Non-pigmented ciliary epithelial cell (primary cell): ENCODE measurements at regions not wholly inside any gene's neighbourhood (a gene's known extent, or its start where the extent isn't known, plus 50 kb on each side); places are given as distances from the start of the nearest gene placed in this dataset.
"Not testable (repeated sequence)": the region's sequence is repeated elsewhere in the genome, so short reads cannot be mapped to it uniquely, and the experiment has no call there.

ENCODE experiments used
- DNase-seq: peaks from one replicate; pipeline ENCODE4 v3.0.0-alpha.2; 2010; ENCODE audit warnings: low read depth

DNA sequence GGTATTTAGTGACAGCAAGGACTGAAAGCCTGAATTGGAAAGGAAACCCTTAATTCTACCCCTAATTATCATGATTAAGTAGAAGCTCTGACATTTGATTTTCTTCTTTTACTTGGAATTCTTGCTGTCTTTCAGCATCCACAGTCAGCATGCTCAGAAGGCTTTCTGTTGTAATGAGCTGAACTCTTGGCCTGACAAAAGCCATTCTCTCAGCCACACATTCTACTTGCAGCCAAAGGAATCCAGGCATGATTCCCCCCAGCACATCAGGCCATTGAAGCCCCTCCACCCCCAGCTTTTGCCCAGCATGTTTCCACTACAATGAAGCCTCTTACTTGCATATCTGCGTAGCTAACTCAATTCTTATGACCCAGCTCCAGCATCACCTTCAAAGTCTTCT lies 94.3 kb upstream of the FRMD4A start:
- no peak for DNase-seq

DNA sequence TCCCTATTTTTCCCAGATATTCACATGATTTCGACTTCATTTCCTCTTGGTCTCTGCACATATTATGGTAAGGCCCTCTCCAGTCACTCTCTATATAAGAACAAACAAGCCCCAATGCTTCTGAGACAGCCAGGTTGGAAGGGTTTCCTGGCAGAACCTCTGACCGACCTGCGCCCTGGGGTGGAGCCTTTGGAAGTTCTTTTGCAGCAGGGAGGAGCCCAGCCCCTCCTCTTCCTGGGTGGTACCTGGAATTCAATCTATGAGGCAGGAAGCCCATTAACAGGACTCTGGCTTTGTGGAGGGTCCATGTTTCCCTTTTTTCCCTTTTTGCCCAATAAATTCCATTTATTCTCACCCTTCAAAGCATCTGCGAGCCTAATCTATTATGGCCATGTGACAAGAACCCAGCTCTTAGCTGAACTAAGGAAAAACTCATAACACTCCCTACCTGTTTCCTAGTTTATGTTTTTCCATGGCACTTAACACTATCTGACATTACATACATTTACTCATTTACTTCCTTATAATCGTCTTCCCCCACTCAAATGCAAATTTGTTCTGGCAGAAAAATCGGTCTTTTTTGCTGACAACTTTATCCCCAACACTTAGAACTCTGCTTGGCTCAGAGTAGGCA lies 92.5 kb upstream of the FRMD4A start:
- no peak for DNase-seq

DNA sequence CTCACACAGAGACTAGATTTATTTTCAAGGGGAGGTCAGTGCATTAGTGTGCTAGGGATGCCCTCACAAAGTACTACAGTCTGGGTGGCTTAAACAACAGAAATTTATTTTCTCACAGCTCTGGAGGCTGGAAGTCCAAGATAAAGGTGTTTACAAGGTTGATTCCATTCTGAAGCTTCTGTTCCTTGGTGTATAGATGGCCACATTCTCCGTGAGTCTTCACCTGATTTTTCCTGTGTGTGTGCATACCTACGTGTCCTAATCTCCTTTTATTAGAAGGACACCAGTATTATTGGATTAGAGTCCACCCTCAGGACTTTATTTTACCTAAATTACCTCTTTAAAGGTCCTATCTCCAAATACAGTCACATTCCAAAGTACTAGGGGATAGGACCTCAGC lies 91.7 kb upstream of the FRMD4A start:
- no peak for DNase-seq

DNA sequence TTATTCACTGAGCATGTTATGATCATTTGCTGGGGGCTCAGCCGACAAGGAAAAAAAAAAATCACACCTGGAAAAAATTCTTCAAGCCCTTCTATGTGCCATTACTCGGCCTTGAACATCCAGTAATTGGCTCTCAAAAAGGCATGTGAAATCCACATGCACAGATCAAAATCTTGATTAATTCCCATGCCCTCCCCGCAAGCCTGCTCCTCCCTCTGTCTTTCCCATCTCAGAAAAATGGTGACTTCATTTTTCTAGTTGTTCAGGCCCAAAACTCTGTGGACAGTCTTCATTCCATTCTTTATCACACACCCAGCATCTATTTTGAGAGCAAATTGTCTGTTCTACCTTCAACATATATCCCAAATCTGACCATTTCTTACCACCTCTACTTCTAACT lies 91.2 kb upstream of the FRMD4A start:
- DNase-seq: no peak

DNA sequence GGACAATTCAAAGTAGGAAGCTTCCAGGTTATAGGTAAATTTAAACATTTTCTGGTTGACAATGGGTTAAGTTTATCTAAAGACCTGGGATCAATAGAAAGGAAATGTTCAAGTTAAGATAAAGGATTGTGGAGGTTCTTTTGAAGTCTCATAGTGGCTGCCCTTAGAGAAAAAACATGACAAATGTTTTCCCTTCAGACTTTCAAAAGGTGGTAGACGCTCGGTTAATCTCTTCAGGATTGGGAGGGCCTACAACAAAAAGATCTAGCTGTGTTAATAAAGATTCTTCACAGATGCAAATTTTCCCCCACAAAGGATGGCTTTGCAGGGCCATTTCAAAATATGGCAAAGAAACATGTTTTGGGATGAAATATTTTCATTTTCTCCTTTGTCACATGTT lies 86.6 kb upstream of the FRMD4A start:
- DNase-seq: not testable (repeated sequence)

DNA sequence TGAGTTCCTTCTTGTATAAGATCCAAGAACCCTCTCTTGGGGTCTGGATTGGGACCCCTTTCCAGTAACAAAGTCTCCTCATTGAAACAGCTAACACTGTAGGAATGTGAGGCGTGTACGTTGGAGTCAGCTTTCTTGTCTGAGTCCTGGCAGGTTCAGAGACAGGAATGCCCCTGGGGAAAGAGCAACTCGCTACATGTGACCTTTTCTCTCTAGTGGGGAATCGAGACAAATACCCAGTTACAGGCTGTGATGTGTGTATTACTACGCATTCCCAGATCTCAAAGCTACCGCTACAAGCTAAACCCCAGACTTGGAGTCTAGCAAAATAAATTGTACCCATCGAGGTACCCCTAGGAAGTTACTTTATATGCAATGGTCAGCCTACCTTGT lies 85.6 kb upstream of the FRMD4A start:
- DNase-seq: no peak

DNA sequence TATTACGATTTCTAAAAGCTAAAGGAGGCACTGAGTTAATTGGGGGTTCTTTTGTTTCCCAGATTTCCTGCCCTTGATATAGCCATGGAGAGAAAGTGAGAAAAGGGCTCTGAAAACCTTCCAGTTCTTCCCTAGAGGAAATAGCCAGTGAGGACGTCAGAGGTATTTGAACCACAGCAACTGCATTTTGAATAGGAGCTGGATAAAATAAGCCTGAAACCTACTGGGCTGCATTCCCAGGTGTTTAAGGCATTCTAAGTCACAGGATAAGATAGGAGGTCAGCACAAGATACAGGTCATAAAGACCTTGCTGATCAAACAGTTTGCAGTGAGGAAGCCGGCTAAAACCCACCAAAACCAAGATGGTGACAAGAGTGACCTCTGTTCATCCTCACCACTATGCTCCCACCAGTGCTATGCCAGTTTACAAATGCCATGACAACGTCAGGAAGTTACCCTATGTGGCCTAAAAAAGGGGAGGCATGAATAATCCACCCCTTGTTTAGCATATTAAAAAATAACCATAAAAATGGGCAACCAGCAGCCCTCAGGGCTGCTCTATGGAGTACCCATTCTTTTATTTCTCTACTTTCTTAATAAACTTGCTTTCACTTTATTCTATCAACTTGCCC lies 85.1 kb upstream of the FRMD4A start:
- DNase-seq: no peak

DNA sequence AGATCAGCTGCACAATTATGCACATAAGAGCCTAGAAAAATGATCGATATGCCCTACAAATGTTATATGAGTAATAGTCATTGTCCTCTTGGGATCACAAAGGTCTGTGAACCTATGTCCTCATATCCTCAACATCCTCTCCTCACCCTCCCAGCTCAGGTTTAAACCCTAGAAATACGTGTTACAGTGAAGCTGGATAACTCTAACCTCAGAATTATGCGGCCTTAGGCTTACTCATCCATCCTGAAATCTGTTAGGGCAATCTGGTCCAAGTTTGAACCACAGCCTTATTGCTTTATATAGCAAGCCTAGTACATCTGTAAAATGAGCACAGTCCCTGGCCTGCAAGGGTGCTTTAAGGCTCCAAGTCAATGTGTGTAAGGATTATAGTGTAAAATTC lies 84.2 kb upstream of the FRMD4A start:
- DNase-seq: no peak

DNA sequence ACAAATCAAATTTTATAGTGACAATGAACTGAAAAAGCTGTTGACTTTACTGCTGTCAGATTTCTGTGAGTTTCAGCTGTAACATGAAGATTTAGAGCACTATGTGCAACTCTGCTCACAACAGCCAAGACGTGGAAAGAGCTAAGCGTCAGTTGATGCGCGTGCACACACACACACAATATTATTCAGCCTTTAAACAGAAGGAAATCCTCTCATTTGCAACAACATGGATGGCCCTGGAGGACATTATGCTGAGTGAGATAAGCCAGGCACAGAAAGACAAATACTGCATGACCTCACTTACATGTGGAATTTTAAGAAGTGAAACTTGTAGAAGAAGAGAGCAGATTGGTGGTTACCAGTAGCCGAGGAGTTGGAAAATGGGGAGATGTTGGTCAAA lies 82.8 kb upstream of the FRMD4A start:
- no peak for DNase-seq

DNA sequence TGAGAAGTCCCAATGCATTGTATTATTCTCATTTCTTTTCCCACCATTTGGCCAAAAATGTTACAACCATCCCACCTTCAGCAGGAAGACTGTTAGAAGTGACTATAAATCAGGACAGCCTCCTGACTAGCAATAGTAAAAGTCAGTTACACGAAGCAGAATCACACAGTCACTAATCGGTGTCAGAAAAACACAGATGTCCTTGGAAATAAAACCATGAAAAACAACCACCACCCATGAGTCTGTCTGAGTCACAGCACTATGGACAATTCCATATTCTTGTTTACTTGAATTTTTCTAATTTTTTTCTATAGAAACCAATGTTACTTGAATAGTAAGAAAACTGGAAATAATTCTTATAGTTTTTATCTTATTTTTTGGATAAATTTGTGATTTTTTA lies 81.9 kb upstream of the FRMD4A start:
- no peak for DNase-seq

DNA sequence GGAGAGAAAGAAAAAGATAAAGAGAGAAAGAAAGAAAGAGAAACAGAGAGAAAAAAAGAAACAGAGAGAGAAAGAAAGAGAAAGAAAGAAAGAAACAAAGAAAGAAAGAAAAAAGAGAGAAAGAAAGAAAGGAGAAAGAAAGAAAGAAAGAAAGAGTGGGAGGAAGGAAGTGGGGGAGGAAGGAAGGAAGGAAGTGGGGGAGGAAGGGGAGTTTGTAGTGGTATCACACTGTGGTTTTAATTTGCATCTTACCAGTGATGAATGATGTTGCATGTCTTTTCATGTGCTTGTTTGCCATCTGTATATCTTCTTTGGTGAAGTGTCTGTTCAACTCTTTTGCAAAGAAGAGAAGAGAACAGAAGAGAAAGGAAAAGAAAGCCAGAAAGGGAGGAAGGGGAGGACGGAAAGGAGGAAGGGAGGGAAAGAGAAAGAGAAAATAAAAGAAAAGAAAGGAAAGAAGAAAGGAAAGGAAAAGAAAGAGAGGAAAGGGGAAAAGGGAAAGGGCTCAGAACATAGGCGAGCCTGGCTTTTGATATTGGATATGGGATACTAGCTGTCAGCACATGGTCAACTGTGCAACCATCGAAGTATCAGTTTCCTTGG lies 79.2 kb upstream of the FRMD4A start:
- DNase-seq: no peak

DNA sequence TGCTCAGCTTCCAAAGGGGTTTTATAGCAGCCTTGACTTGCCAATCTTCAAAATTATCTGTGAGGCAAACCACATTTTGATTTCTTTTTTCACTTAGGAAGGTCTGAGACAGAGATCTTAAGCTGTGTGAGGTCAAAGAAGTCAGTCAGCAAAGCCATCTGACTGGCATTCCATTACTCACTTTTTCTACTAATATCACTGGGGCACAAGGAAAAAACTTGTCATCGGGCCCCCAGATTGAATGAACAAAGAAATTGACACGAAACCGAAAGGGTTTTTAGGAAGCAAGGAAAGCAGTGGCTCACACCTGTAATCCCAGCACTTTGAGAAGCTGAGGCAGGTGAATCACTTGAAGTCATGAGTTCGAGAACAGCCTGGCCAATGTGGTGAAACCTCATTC lies 78.5 kb upstream of the FRMD4A start:
- DNase-seq: no peak

DNA sequence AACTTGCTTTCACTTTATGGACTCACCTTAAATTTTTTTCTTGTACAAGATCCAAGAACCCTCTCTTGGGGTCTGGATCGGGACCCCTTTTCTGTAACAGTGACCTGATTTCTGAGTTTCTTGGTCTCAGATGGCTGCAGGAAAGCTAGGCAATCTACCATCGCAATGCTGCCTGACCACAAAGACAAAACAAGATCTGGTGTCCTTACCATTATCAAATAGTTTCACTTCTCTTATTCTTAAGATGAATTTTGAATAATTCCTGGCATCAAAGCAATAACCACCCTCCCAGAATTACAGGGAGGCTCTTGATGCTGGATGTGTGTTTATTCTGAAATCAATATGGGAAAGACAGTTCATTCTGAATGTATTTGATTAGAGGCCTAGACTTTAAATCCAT lies 77.4 kb upstream of the FRMD4A start:
- DNase-seq: no peak

DNA sequence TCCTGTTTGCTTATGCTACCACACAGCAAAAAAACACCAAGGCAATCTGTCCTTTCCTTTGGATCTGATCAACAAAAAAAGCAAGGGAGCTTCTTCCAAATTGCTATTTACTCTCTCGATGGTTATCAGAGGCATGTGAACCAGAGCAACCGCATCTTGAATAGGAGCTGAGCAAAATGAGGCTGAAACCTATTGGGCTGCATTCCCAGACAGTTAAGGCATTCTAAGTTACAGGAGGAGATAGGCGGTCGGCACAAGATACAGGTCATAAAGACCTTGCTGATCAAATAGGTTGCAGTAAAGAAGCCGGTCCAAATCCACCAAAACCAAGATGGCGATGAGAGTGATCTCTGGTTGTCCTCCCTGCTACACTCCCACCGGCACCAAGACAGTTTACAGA lies 76.8 kb upstream of the FRMD4A start:
- DNase-seq: no peak

DNA sequence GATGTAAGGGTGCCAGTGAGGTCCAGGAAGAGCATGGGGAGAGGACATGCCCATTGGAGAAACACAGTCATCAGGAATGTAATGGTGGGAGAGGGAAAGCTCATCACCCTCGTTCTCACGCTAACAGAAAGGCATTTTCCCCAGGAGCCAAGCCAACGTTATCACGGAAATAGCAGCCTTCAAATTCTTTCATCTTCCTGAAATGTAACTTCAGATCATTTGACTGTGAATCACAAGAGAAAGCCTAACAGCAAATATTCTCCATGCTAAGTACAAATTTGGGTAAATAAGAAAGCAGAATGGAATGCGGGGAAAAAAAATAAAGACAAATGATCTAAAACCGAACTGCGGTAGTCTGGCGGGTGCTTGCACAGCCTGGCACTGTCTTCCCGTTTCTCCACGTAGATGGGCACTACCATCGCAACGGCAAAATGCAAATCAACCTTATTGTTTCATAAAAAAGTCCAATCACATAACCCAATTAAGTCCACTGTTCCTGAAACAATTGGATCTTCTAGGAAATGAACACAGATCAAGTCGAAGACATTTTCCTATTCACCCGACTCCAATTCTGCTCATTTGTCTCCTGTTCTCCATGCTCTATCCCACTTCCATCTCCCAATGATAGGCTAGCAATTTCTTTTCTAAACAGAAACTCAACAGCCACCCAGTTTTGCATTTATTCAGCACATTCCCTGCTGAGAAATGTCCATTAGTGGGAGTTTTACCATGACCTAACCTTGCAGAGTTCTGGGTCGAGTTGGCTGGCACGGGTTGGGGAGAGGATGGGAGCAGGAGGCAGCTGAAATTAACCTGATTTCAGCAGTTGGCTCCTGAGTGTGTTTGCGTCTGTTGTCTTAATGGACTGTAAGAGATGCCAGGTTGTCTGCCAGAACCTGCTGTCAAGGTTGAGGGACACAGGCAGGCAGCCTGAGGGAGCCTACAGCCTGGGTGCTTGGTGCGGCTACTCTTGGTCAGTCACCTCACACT lies 74.6 kb upstream of the FRMD4A start:
- DNase-seq: peak; percentile 87

DNA sequence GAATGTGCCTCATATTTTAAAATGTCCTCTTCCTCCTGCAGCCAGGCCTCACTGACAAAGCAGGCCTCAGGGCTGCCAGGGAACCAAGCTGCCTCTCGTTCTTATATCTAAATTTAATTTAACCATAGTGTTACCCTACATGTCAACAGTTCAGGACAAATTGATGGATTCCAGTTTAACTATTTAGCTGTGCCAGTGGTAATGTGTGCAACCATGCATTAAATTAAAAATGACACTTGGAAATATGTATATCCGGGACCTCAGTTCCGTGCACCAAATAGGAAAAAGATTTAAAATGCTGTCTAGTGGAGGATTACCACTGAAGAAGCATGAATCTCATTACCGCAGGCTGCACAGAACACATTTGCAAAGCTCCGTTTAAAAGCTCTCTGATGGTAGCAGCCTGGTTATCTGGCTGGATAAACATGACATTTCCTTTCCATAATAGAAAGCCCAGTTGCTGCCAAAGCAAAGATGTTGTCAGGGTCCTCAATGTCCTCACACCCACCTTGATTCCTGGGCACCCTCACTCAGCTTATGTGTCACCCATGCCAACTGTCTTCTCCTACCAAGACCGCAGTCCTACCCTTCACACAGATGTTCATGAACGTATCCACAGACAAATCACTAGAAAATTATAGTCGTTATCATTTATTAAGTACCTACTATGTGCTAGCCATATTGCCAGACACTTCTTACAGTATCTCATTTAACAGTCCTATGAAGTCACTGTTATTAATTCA lies 73.3 kb upstream of the FRMD4A start:
- DNase-seq: no peak

DNA sequence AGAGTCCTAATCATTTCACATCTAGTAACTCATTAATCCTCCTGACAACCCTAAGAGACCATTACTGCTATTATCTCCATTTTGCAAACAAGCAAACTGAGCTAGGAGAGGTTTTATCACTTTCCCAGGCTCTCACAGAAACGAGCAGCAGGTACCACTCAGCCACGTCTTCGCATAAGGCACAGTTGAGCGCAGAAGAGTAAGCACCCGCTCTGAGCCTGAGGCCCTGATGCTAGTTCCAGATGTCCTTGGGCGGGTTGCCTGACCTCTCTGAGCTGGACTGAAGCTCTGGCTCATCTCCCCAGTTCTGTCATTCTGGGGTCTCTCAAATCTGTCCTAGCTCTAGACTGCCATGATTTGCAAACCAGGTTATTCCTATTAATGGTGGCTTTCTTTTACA lies 72.6 kb upstream of the FRMD4A start:
- DNase-seq: no peak

DNA sequence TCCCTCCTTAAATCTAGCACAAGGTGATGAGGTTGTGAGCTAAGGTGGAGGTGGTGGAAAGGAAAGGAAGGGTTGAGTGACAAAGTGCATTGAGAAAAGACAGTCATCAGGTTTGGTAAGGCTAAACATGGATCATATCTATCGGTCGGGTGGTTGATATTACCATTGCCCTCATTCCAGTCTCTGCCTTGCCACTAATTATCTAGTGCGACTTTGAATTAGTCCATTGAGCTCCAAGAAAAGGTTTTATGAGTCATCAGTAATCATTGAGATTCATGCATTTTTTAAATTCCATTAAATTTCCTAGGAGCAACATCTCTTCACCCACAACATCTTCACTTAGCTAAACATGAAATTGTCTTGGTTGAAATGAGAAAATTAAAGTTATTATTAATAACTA lies 68.9 kb upstream of the FRMD4A start:
- no peak for DNase-seq

DNA sequence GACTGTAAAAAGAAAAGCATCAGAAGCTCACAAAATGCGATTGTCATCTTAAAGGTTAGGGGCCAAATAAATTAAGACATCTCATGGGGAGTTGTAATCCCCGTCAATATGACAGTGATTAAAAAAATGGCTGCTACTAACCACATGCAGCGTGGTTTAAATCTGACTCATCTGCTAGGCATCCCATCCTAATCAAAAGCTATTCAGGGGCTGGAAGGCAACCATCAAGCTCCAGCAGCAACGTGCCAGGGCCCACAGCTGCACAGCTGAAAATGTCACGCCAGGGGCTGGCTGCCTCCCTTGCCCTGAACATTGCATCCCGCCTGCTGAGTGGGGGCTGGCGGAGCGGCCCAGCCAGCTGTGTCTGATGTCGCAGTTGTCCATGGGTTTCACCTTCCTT lies 66.3 kb upstream of the FRMD4A start:
- DNase-seq: peak; percentile 93

DNA sequence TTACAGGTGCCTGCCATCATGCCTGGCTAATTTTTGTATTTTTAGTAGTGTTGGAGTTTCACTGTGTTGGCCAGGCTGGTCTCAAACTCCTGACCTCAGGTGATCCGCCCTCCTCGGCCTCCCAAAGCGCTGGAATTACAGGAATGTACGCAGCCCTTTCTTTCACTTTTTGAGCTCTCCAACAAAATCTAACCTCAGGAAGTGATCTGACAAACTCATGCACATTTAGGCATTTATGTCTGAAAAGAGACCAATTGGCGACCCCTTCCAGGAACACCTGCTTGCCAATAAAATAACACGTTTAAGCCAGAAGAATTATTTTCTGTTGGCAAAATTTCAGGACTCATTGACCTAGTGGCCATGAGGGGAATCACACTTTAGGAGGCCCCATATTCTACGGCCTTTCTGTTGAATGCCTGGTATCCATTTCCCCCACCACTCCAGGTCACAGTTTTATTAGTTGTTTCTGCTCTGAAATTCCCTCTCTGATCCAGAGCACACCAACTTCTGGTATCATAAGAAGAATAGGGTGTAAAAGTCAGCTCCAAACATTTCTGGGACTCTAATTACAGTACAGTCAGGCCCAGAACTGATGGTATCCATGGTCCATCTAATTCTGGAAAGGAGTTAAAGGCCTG lies 65.8 kb upstream of the FRMD4A start:
- DNase-seq: no peak

DNA sequence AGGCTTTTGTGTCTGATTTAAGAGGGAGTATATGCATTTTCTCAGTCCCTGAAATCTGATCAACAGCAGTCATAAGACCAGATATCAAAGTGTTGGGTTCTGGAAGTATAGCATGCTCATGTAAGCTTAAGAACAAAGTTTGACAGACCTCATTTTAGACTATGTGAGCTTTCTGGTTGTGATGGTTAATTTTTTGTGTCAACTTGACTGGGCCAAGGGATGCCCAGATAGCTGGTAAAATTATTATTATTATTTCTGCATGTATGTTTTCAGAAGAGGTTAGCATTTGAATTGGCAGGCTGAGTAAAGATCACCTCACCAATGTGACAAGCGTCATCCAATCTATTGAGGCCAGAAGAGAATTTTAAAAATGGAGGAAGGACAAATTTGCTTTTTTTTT lies 63.5 kb upstream of the FRMD4A start:
- no peak for DNase-seq

DNA sequence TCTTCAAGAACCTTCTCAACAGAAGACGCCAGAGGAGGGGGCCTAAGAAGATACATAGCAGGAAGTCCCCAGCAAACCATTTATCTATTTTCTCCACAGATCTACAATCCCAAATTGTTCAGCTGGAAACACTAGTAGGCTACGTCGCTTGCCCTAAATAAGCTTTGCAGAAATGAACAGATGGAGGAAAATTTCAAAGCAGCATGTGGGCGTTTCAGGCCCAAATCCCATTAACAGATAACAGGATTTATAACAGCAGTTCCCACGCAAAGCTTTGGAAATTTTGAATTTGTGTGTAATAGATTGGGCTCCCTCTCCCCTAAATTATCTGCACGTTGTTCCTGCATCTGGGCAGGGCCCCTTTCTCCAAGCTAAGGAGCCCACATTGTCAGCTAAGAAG lies 60.6 kb upstream of the FRMD4A start:
- no peak for DNase-seq
